IMR-90 (cell line): ENCODE measurements at regions not wholly inside any gene's neighbourhood (a gene's known extent, or its start where the extent isn't known, plus 50 kb on each side); places are given as distances from the start of the nearest gene placed in this dataset.

Source experiments
- MXI1 ChIP-seq: IDR thresholded peaks from 2 replicates; pipeline ENCODE4 v1.6.1; 2012; ENCODE audit warnings: low read depth, mild to moderate bottlenecking, low read length, moderate library complexity, borderline replicate concordance
- POLR2A ChIP-seq: IDR thresholded peaks from 2 replicates; pipeline ENCODE4 v1.6.1; 2012; ENCODE audit warnings: mild to moderate bottlenecking, low read depth, low read length
- TF ChIP-seq, protein P1 (sequence below): conservative IDR thresholded peaks from 2 replicates; pipeline ENCODE4 v1.5.1; 2012; ENCODE audit warnings: mild to moderate bottlenecking, low read depth, low read length, improper control_type of control experiment

DNA sequence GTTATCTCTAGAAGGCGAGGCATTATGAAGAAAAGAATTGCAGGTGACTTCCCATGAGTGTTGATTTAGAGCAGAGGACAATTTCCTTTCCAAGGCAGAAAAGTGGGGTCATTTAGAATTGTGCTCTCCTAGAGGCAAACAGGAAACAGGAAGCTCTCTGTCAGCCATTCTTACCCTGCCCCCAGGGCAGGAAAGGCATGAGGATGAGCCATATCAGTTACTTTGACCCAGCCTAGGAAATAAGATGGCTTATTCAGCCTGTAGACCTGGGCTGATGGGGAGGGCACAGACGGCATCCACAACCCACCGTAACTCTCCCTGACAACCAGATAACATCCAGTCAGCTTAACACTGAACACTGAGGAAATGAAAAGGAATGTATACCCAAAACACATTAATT is 88.8 kb upstream of the KDR start:
- TF ChIP-seq, protein P1, sequence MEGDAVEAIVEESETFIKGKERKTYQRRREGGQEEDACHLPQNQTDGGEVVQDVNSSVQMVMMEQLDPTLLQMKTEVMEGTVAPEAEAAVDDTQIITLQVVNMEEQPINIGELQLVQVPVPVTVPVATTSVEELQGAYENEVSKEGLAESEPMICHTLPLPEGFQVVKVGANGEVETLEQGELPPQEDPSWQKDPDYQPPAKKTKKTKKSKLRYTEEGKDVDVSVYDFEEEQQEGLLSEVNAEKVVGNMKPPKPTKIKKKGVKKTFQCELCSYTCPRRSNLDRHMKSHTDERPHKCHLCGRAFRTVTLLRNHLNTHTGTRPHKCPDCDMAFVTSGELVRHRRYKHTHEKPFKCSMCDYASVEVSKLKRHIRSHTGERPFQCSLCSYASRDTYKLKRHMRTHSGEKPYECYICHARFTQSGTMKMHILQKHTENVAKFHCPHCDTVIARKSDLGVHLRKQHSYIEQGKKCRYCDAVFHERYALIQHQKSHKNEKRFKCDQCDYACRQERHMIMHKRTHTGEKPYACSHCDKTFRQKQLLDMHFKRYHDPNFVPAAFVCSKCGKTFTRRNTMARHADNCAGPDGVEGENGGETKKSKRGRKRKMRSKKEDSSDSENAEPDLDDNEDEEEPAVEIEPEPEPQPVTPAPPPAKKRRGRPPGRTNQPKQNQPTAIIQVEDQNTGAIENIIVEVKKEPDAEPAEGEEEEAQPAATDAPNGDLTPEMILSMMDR: no peak
- TF ChIP-seq POLR2A (no peak), MXI1 (no peak)
